Erythroblast (primary cell): ENCODE measurements at regions not wholly inside any gene's neighbourhood (a gene's known extent, or its start where the extent isn't known, plus 50 kb on each side); places are given as distances from the start of the nearest gene placed in this dataset.

ENCODE experiments used
- GATA1 ChIP-seq: IDR thresholded peaks from 2 replicates; pipeline ENCODE4 v1.6.1; 2011; ENCODE audit warnings: low read depth, mild to moderate bottlenecking, control low read depth, low read length, moderate library complexity
- POLR2A ChIP-seq: IDR thresholded peaks from 2 replicates; pipeline ENCODE4 v1.6.1; 2011; ENCODE audit warnings: mild to moderate bottlenecking, low read length

GRCh38 chr5:176716320-176716719, 69.0 kb downstream of the TSPAN17 start:
- TF ChIP-seq POLR2A = no peak
- no peak for TF ChIP-seq GATA1
